Stromal cell of bone marrow (primary cell): ENCODE measurements at regions not wholly inside any gene's neighbourhood (a gene's known extent, or its start where the extent isn't known, plus 50 kb on each side); places are given as distances from the start of the nearest gene placed in this dataset.

Experiments used
- DNase-seq: peaks from one replicate; pipeline ENCODE4 v3.0.0-alpha.2; 2012; ENCODE audit warnings: low read depth

- DNase-seq, result no peak
Measured at GRCh38 chr3:59339818-59340217, 290.0 kb upstream of the CFAP20DC start.

- no peak for DNase-seq
Measured at GRCh38 chr3:59338934-59339333, 289.1 kb upstream of the CFAP20DC start.

GRCh38 chr3:59335338-59335737, 285.5 kb upstream of the CFAP20DC start:
- no peak for DNase-seq

GRCh38 chr3:59334585-59334984, 284.8 kb upstream of the CFAP20DC start:
- DNase-seq, result peak; percentile 33

GRCh38 chr3:59327376-59327808, 277.6 kb upstream of the CFAP20DC start:
- DNase-seq, result no peak

GRCh38 chr3:59326246-59327024, 276.6 kb upstream of the CFAP20DC start:
- DNase-seq, result no peak

- DNase-seq, result no peak
Measured at GRCh38 chr3:59321881-59322540, 272.2 kb upstream of the CFAP20DC start.

- no peak for DNase-seq
Measured at GRCh38 chr3:59320080-59320479, 270.3 kb upstream of the CFAP20DC start.

GRCh38 chr3:59319442-59319841, 269.6 kb upstream of the CFAP20DC start:
- DNase-seq, result no peak

GRCh38 chr3:59318881-59319280, 269.1 kb upstream of the CFAP20DC start:
- DNase-seq, result no peak

GRCh38 chr3:59317386-59317785, 267.6 kb upstream of the CFAP20DC start:
- no peak for DNase-seq

- no peak for DNase-seq
Measured at GRCh38 chr3:59316688-59317275, 267.0 kb upstream of the CFAP20DC start.

GRCh38 chr3:59313365-59313764, 263.5 kb upstream of the CFAP20DC start:
- DNase-seq, result no peak

- DNase-seq, result no peak
Measured at GRCh38 chr3:59311231-59311630, 261.4 kb upstream of the CFAP20DC start.

- DNase-seq, result no peak
Measured at GRCh38 chr3:59310736-59311135, 260.9 kb upstream of the CFAP20DC start.

- DNase-seq, result no peak
Measured at GRCh38 chr3:59308684-59309083, 258.9 kb upstream of the CFAP20DC start.

- DNase-seq, result no peak
Measured at GRCh38 chr3:59308001-59308400, 258.2 kb upstream of the CFAP20DC start.

GRCh38 chr3:59306436-59306835, 256.6 kb upstream of the CFAP20DC start:
- DNase-seq, result no peak

- DNase-seq, result no peak
Measured at GRCh38 chr3:59304296-59304695, 254.5 kb upstream of the CFAP20DC start.

GRCh38 chr3:59303452-59303851, 253.6 kb upstream of the CFAP20DC start:
- no peak for DNase-seq

- no peak for DNase-seq
Measured at GRCh38 chr3:59302442-59302841, 252.6 kb upstream of the CFAP20DC start.

- no peak for DNase-seq
Measured at GRCh38 chr3:59300733-59301132, 250.9 kb upstream of the CFAP20DC start.

- no peak for DNase-seq
Measured at GRCh38 chr3:59299561-59299960, 249.7 kb upstream of the CFAP20DC start.
